Keratinocyte (primary cell): ENCODE measurements at regions not wholly inside any gene's neighbourhood (a gene's known extent, or its start where the extent isn't known, plus 50 kb on each side); places are given as distances from the start of the nearest gene placed in this dataset.

Source experiments
- EZH2 ChIP-seq: IDR thresholded peaks from one replicate; pipeline ENCODE4 v1.6.1; 2012; ENCODE audit warnings: inconsistent platforms, mild to moderate bottlenecking, low read length, moderate library complexity
- TF ChIP-seq, protein P1 (sequence below), 3 experiments: IDR thresholded peaks in 1 of 3; conservative IDR thresholded peaks in 1 of 3; optimal IDR thresholded peaks in 1 of 3; 2 replicates in 2 of 3; 3 replicates in 1 of 3; pipeline versions ENCODE3 to v1.5.1; 2011; ENCODE audit warnings: low read length in 3 of 3, mild to moderate bottlenecking in 3 of 3, moderate library complexity in 2 of 3, control low read depth in 1 of 3, inconsistent platforms in 1 of 3; ENCODE audit not compliant: insufficient read depth in 2 of 3; ENCODE audit errors: extremely low read depth in 1 of 3

DNA sequence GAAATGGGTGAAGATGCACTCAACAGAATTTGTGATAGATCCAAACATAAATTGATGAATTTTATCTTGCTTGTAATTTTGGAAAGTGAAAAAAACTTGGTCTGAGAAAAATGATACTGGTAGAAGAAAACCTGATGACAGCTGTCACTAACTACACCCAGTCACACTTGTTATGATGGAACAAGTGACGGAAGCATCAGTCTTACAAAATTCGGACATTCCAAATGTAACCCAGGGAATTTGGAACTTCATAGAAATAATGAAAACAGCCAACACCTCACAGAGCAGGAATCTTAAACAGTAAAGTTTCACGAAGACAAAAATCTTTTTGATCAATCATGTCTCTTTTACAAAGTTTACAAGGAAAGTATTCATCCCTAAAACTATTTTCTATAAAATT is 123.9 kb downstream of the RIN2 start:
- TF ChIP-seq, protein P1, sequence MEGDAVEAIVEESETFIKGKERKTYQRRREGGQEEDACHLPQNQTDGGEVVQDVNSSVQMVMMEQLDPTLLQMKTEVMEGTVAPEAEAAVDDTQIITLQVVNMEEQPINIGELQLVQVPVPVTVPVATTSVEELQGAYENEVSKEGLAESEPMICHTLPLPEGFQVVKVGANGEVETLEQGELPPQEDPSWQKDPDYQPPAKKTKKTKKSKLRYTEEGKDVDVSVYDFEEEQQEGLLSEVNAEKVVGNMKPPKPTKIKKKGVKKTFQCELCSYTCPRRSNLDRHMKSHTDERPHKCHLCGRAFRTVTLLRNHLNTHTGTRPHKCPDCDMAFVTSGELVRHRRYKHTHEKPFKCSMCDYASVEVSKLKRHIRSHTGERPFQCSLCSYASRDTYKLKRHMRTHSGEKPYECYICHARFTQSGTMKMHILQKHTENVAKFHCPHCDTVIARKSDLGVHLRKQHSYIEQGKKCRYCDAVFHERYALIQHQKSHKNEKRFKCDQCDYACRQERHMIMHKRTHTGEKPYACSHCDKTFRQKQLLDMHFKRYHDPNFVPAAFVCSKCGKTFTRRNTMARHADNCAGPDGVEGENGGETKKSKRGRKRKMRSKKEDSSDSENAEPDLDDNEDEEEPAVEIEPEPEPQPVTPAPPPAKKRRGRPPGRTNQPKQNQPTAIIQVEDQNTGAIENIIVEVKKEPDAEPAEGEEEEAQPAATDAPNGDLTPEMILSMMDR (optimal IDR thresholded peaks at IDR 0.05 in 1 of 3, IDR thresholded peaks at IDR 0.05 in 1 of 3, conservative IDR thresholded peaks at IDR 0.05 in 1 of 3; ENCODE audit: extremely low read depth in 1 of 3, insufficient read depth in 2 of 3, low read length in 3 of 3) = no peak
- TF ChIP-seq EZH2 = no peak
